Loucy (cell line): ENCODE measurements at regions not wholly inside any gene's neighbourhood (a gene's known extent, or its start where the extent isn't known, plus 50 kb on each side); places are given as distances from the start of the nearest gene placed in this dataset.

Experiments
- H2AFZ ChIP-seq: fragments of 200-600 bp; sonication (generic); 2 replicates; pipeline ENCODE4 v1.6.0; 2016; ENCODE audit warnings: antibody characterized with exemption, mild to moderate bottlenecking, low read length, moderate library complexity
- H3F3A ChIP-seq: fragments of 200-600 bp; 2 replicates; pipeline ENCODE4 v1.6.0; 2016; ENCODE audit warnings: antibody characterized with exemption, low read depth, mild to moderate bottlenecking
- H3K27me3 ChIP-seq: fragments of 200-600 bp; sonication (generic); 2 replicates; pipeline ENCODE4 v1.6.1; 2014; ENCODE audit warnings: low read length, mild to moderate bottlenecking; ENCODE audit not compliant: insufficient read depth, poor library complexity, severe bottlenecking
- H3K36me3 ChIP-seq: fragments of 200-600 bp; sonication (generic); 2 replicates; pipeline ENCODE4 v1.6.1; 2016; ENCODE audit warnings: low read length; ENCODE audit not compliant: insufficient read depth
- H3K4me1 ChIP-seq: fragments of 200-600 bp; sonication (generic); 2 replicates; pipeline ENCODE4 v1.5.1; 2014; ENCODE audit warnings: low read length, mild to moderate bottlenecking; ENCODE audit not compliant: insufficient read depth, poor library complexity, severe bottlenecking
- H3K4me2 ChIP-seq: fragments of 200-600 bp; sonication (generic); 2 replicates; pipeline ENCODE4 v1.6.0; 2014; ENCODE audit warnings: antibody characterized with exemption, low read length, low read depth, mild to moderate bottlenecking; ENCODE audit not compliant: poor library complexity, severe bottlenecking
- H3K4me3 ChIP-seq: fragments of 200-600 bp; sonication (generic); 2 replicates; pipeline ENCODE4 v1.5.1; 2014; ENCODE audit warnings: low read length, mild to moderate bottlenecking, mixed read lengths; ENCODE audit not compliant: poor library complexity, severe bottlenecking
- H3K79me2 ChIP-seq: fragments of 200-600 bp; sonication (generic); 2 replicates; pipeline ENCODE4 v1.6.1; 2014; ENCODE audit warnings: low read length; ENCODE audit not compliant: insufficient read depth
- H3K9ac ChIP-seq: fragments of 200-600 bp; sonication (generic); 2 replicates; pipeline ENCODE4 v1.6.0; 2014; ENCODE audit warnings: mild to moderate bottlenecking, low read depth, low read length, moderate library complexity; ENCODE audit not compliant: poor library complexity, severe bottlenecking
- H3K9me2 ChIP-seq: fragments of 200-600 bp; sonication (generic); replicated peaks from 2 replicates; pipeline ENCODE4 v1.6.1; 2016; ENCODE audit warnings: low read depth, low read length, mixed read lengths
- H3K9me3 ChIP-seq: fragments of 200-600 bp; sonication (generic); 2 replicates; pipeline ENCODE4 v1.6.1; 2014; ENCODE audit warnings: mild to moderate bottlenecking, antibody characterized with exemption, low read length, low read depth; ENCODE audit not compliant: insufficient read depth
- H4K20me1 ChIP-seq: fragments of 200-600 bp; sonication (generic); 2 replicates; pipeline ENCODE4 v1.6.0; 2014; ENCODE audit warnings: antibody characterized with exemption, low read length, mild to moderate bottlenecking; ENCODE audit not compliant: insufficient read depth, poor library complexity, severe bottlenecking
- EZH2phosphoT487 ChIP-seq: fragments of 200-600 bp; IDR thresholded peaks from 2 replicates; pipeline ENCODE4 v1.6.1; 2018; ENCODE audit warnings: antibody characterized with exemption, mild to moderate bottlenecking, moderate library complexity, borderline replicate concordance
- TF ChIP-seq, protein P1 (sequence below): fragments of 200-600 bp; sonication (generic); conservative IDR thresholded peaks from 2 replicates; pipeline ENCODE4 v1.5.1; 2014; ENCODE audit warnings: mild to moderate bottlenecking, antibody characterized with exemption, low read length

DNA sequence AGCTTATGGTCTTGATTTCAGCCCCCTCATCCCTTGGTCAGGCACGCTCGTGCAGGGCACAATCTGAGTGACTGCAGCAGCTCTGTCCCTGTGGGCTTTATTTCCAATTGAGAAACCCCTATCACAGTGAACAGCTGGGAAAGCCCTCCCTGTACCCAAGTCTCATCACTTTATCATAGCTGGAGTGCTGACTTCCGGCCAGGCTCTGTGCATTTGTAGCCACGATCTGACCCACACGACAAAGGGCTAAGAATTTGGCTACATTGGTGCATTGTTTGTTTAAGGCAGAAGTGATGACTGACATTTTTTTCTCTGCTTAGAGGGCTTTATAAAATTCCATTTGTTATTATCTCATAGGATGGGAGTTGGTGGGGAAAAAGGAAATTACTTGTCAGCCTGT lies 184.4 kb downstream of the KCNS3 start:
- H3K4me3 ChIP-seq = no peak overlapping the region
- no peak overlapping the region for H2AFZ ChIP-seq
- H3K9me3 ChIP-seq = no peaks in the 10 kb centered on the region
- H3K36me3 ChIP-seq = no peaks in the 10 kb centered on the region
- TF ChIP-seq EZH2phosphoT487 = no peak
- TF ChIP-seq, protein P1, sequence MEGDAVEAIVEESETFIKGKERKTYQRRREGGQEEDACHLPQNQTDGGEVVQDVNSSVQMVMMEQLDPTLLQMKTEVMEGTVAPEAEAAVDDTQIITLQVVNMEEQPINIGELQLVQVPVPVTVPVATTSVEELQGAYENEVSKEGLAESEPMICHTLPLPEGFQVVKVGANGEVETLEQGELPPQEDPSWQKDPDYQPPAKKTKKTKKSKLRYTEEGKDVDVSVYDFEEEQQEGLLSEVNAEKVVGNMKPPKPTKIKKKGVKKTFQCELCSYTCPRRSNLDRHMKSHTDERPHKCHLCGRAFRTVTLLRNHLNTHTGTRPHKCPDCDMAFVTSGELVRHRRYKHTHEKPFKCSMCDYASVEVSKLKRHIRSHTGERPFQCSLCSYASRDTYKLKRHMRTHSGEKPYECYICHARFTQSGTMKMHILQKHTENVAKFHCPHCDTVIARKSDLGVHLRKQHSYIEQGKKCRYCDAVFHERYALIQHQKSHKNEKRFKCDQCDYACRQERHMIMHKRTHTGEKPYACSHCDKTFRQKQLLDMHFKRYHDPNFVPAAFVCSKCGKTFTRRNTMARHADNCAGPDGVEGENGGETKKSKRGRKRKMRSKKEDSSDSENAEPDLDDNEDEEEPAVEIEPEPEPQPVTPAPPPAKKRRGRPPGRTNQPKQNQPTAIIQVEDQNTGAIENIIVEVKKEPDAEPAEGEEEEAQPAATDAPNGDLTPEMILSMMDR = no peak
- H4K20me1 ChIP-seq = no peaks in the 10 kb centered on the region
- no peaks in the 10 kb centered on the region for H3F3A ChIP-seq
- H3K27me3 ChIP-seq = no peaks in the 10 kb centered on the region
- no peaks in the 10 kb centered on the region for H3K9me2 ChIP-seq
- H3K4me2 ChIP-seq = no peak overlapping the region
- H3K4me1 ChIP-seq = no peaks in the 10 kb centered on the region
- H3K79me2 ChIP-seq = no peaks in the 10 kb centered on the region
- no peak overlapping the region for H3K9ac ChIP-seq

DNA sequence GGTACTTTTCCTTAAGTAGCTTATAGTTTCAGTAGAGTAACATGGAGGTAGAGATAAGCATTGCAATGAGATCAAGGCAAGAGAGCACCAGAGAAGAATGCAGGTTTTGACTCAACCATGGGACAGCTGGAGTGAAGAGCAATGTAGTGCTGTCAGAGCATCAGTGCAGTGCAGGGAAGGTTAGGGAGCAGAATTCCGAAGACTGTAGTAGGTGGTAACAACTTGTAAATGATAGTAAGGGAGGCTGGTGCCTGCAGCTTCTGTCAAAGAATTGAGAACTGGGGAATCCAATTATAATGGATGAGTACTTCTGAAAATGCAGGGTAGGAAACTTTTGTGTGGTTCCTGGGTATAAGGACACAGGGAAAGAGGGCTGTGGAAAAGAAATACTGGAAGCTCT lies 183.2 kb downstream of the KCNS3 start:
- TF ChIP-seq, protein P1 = no peak
- no peak for TF ChIP-seq EZH2phosphoT487
- no peak overlapping the region for H3K9ac ChIP-seq
- H4K20me1 ChIP-seq = no peaks in the 10 kb centered on the region
- H3K4me2 ChIP-seq = no peak overlapping the region
- no peak overlapping the region for H2AFZ ChIP-seq
- H3K4me1 ChIP-seq = no peaks in the 10 kb centered on the region
- H3F3A ChIP-seq = no peaks in the 10 kb centered on the region
- no peaks in the 10 kb centered on the region for H3K27me3 ChIP-seq
- no peak overlapping the region for H3K4me3 ChIP-seq
- no peaks in the 10 kb centered on the region for H3K79me2 ChIP-seq
- no peaks in the 10 kb centered on the region for H3K36me3 ChIP-seq
- H3K9me3 ChIP-seq = no peaks in the 10 kb centered on the region
- no peaks in the 10 kb centered on the region for H3K9me2 ChIP-seq

DNA sequence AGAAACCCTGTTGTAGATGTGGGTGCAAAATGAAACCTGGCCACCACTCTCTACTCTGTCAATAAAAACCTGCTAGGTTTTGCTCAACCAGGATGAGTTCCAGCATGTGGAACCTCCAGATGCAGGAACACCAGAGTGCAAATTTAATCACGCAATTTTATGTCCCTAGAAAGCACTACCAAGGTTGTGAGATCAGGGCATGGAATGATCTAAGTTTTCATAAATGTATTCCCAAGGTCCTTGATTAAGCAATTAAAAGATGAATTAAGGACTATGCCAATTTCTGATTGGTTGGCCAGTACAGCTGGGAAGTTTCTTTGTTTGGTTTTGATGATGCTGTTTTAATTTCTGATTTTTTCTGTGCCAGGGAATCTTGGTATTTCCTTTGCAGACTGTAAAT lies 179.2 kb downstream of the KCNS3 start:
- TF ChIP-seq, protein P1 = no peak
- no peak for TF ChIP-seq EZH2phosphoT487
- Histone ChIP-seq H3K4me3 (no peak overlapping the region), H3K27me3 (no peaks in the 10 kb centered on the region), H3K9me3 (no peaks in the 10 kb centered on the region), H3K79me2 (no peaks in the 10 kb centered on the region), H4K20me1 (no peaks in the 10 kb centered on the region), H3K36me3 (no peaks in the 10 kb centered on the region), H3K9me2 (no peaks in the 10 kb centered on the region), H2AFZ (no peak overlapping the region), H3K4me2 (no peak overlapping the region), H3F3A (no peaks in the 10 kb centered on the region), H3K9ac (no peak overlapping the region), H3K4me1 (no peaks in the 10 kb centered on the region)
